ENCODE measurements at regions not wholly inside any gene's neighbourhood (a gene's known extent, or its start where the extent isn't known, plus 50 kb on each side); places are given as distances from the start of the nearest gene placed in this dataset.

DNA sequence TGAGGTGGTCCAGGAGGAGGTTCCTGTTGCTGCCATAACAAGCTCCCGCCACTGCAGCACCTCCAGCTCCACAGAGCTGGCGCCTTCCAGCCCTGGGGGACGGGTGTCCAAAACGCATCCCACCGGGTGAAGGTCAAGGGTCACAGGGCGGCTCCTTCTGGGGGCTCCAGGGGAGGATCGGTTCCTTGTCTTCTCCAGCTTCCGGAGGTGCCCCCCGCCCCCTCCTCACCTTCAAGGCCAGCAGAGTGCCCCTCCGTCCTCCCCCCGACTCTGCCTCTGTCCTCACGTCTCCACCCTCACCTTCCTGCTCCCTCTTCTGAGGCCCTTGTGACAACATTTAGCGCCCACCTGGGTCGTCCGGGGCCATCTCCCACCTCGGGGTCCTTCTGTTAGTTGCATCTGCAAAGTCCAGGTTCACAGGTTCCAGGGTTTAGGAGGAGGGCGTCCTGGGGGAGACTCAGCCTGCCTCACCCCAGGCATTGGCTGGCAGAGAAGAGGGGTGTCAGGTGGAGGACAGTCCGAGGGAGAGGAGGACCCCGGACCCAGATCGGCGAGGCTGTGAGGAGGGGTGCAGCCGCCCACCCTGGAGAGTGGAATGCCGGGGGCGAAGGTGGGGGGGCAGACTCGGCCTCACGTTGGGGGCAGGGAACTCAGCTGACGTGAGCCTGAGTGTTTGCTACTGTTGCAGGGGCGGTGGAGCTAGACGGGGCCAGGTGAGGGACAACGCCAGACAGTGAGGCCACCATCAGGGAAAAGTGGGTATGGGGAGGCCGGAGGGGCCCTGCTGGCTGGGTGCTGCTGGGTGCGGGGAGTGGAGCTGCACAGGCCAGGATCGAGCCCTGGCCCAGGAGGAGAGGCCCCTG, 205.5 kb upstream of the C14orf180 start:
- Histone ChIP-seq H3K36me3 (ENCODE audit: control insufficient read depth in 1 of 2, insufficient read depth in 2 of 2, low read length in 2 of 2) (no peaks in the 10 kb centered on the region), H3K9me3 (ENCODE audit: control insufficient read depth in 1 of 2, insufficient read depth in 1 of 2, low read depth in 1 of 2, low read length in 2 of 2) (no peaks in the 10 kb centered on the region), H3K27me3 (ENCODE audit: insufficient read depth, low read length) (peaks cover 10% of the 10 kb centered on the region), H3K4me2 (ENCODE audit: low read length) (no peak overlapping the region), H2AFZ (ENCODE audit: low read depth, low read length, poor library complexity, severe bottlenecking) (no peak overlapping the region), H3K27ac (ENCODE audit: low read depth, low read length) (no peak overlapping the region), H3K9ac (ENCODE audit: low read length) (no peak overlapping the region), H3K4me1 (ENCODE audit: control insufficient read depth in 1 of 2, insufficient read depth in 2 of 2, low read length in 2 of 2) (no peaks in the 10 kb centered on the region), H4K20me1 (ENCODE audit: insufficient read depth) (no peaks in the 10 kb centered on the region), H3K9me2 (ENCODE audit: insufficient read depth) (no peaks in the 10 kb centered on the region), H3K79me2 (ENCODE audit: insufficient read depth, low read length) (no peaks in the 10 kb centered on the region), H3K4me3 (replicated peaks in 1 of 2; ENCODE audit: low read depth in 1 of 2, low read length in 2 of 2) (no peak overlapping the region)
- no TSS peak for BruUV-seq (replicated peaks)
- ChIA-PET RAD21 (ENCODE audit: low non-redundant PET in 1 of 2, low total read pairs in 2 of 2, uncharacterized antibody in 2 of 2, unreplicated experiment in 2 of 2) (no interaction called here), POLR2A (no interaction called here), CTCF (no interaction called here)
- no peak for TF ChIP-seq JUND (IDR thresholded peaks at IDR 0.05)
- TF ChIP-seq ELF1 (IDR thresholded peaks at IDR 0.05; ENCODE audit: borderline replicate concordance, low read depth), result no peak
- TF ChIP-seq TCF7L2 (IDR thresholded peaks at IDR 0.05; ENCODE audit: borderline replicate concordance, extremely low read depth, insufficient read depth, insufficient read length), result no peak
- no peak for TF ChIP-seq ZNF274 (IDR thresholded peaks at IDR 0.05; ENCODE audit: low read depth, low read length)
- TF ChIP-seq FOSL1 (IDR thresholded peaks at IDR 0.05; ENCODE audit: low read depth), result no peak
- DNase-seq (ENCODE audit: low read depth, low spot score) (no peak), ATAC-seq (no peak)
- intact Hi-C loops (cut with micrococcal nuclease), result no loop called here

DNA sequence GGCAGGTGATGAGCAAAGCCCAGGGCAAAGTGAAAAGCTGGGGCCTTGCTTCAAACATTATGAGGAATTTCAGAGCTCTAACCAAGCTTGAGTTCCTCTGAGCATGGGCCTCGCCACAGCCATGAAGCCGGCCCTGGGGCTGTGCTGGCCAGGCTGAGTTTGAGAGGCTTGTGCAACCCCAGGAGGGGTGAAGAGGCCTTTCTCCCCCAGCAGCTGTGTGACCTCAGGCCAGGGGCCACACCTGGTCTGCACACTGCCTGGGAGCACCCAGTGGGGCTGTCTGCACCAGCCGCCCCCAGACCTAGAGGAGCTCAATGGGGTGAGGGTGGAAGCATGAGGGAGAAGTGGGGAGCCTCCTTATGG, 204.9 kb upstream of the C14orf180 start:
- no TSS peak for BruUV-seq (replicated peaks)
- Histone ChIP-seq H3K79me2 (ENCODE audit: insufficient read depth, low read length) (no peaks in the 10 kb centered on the region), H2AFZ (ENCODE audit: low read depth, low read length, poor library complexity, severe bottlenecking) (no peak overlapping the region), H4K20me1 (ENCODE audit: insufficient read depth) (no peaks in the 10 kb centered on the region), H3K9ac (ENCODE audit: low read length) (no peak overlapping the region), H3K9me3 (ENCODE audit: control insufficient read depth in 1 of 2, insufficient read depth in 1 of 2, low read depth in 1 of 2, low read length in 2 of 2) (no peaks in the 10 kb centered on the region), H3K4me3 (replicated peaks in 1 of 2; ENCODE audit: low read depth in 1 of 2, low read length in 2 of 2) (no peak overlapping the region), H3K27me3 (ENCODE audit: insufficient read depth, low read length) (peaks cover 16% of the 10 kb centered on the region), H3K36me3 (ENCODE audit: control insufficient read depth in 1 of 2, insufficient read depth in 2 of 2, low read length in 2 of 2) (no peaks in the 10 kb centered on the region), H3K4me2 (ENCODE audit: low read length) (no peak overlapping the region), H3K27ac (ENCODE audit: low read depth, low read length) (no peak overlapping the region), H3K4me1 (ENCODE audit: control insufficient read depth in 1 of 2, insufficient read depth in 2 of 2, low read length in 2 of 2) (no peaks in the 10 kb centered on the region), H3K9me2 (ENCODE audit: insufficient read depth) (no peaks in the 10 kb centered on the region)
- ATAC-seq, result no peak
- ChIA-PET POLR2A (no interaction called here), CTCF (no interaction called here), RAD21 (ENCODE audit: low non-redundant PET in 1 of 2, low total read pairs in 2 of 2, uncharacterized antibody in 2 of 2, unreplicated experiment in 2 of 2) (no interaction called here)
- intact Hi-C loops (cut with micrococcal nuclease), result no loop called here
- TF ChIP-seq SIN3A (IDR thresholded peaks at IDR 0.05; ENCODE audit: low read depth), result no peak
- no peak for TF ChIP-seq POLR2AphosphoS5 (IDR thresholded peaks at IDR 0.05; ENCODE audit: low read depth, low read length)
- TF ChIP-seq RAD21 (IDR thresholded peaks at IDR 0.05; ENCODE audit: low read depth), result no peak
- TF ChIP-seq ZFX (IDR thresholded peaks at IDR 0.05), result no peak
- no peak for TF ChIP-seq CEBPB (IDR thresholded peaks at IDR 0.05; ENCODE audit: low read depth)
- TF ChIP-seq, protein P1, sequence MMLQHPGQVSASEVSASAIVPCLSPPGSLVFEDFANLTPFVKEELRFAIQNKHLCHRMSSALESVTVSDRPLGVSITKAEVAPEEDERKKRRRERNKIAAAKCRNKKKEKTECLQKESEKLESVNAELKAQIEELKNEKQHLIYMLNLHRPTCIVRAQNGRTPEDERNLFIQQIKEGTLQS (IDR thresholded peaks at IDR 0.05), result no peak
- TF ChIP-seq JUND (IDR thresholded peaks at IDR 0.05), result no peak
- TF ChIP-seq SP1 (IDR thresholded peaks at IDR 0.05; ENCODE audit: low read depth), result no peak
- TF ChIP-seq, protein P2, sequence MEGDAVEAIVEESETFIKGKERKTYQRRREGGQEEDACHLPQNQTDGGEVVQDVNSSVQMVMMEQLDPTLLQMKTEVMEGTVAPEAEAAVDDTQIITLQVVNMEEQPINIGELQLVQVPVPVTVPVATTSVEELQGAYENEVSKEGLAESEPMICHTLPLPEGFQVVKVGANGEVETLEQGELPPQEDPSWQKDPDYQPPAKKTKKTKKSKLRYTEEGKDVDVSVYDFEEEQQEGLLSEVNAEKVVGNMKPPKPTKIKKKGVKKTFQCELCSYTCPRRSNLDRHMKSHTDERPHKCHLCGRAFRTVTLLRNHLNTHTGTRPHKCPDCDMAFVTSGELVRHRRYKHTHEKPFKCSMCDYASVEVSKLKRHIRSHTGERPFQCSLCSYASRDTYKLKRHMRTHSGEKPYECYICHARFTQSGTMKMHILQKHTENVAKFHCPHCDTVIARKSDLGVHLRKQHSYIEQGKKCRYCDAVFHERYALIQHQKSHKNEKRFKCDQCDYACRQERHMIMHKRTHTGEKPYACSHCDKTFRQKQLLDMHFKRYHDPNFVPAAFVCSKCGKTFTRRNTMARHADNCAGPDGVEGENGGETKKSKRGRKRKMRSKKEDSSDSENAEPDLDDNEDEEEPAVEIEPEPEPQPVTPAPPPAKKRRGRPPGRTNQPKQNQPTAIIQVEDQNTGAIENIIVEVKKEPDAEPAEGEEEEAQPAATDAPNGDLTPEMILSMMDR (IDR thresholded peaks at IDR 0.05 in 2 of 3, conservative IDR thresholded peaks at IDR 0.05 in 1 of 3; ENCODE audit: borderline replicate concordance in 1 of 3, insufficient read depth in 1 of 3, low read depth in 2 of 3, low read length in 2 of 3), result no peak
- TF ChIP-seq ELF1 (IDR thresholded peaks at IDR 0.05; ENCODE audit: borderline replicate concordance, low read depth), result no peak
- TF ChIP-seq SRF (IDR thresholded peaks at IDR 0.05; ENCODE audit: low read depth), result no peak
- no peak for DNase-seq (ENCODE audit: low read depth, low spot score)
